Caco-2 (cell line): ENCODE measurements at regions not wholly inside any gene's neighbourhood (a gene's known extent, or its start where the extent isn't known, plus 50 kb on each side); places are given as distances from the start of the nearest gene placed in this dataset.

ENCODE experiments used
- BruUV-seq: library from RNA; stranded (reverse); fragments of 400-500 nt; replicated peaks from 2 replicates; lab custom pipeline; 2021; lab: Mats Ljungman, UMichigan
- CTCF ChIA-PET: fragments of 300-600 bp; sonication (Branson Sonifier 250); formaldehyde crosslinking; loops from one replicate; lab custom pipeline; 2022; ENCODE audit warnings: antibody characterized with exemption; lab: Charles Lee
- POLR2A ChIA-PET: fragments of 300-600 bp; sonication (Branson Sonifier 250); formaldehyde crosslinking; loops from one replicate; lab custom pipeline; 2022; ENCODE audit warnings: antibody characterized with exemption; lab: Charles Lee
- DNase-seq, 2 experiments: peaks; one replicate each; pipeline versions ENCODE4 v3.0.0 to v3.0.0-alpha.2; 2020 to 2022
- H3K27me3 ChIP-seq: replicated peaks from 2 replicates; pipeline ENCODE4 v1.6.0; 2011; ENCODE audit warnings: low read length; ENCODE audit not compliant: control insufficient read depth, insufficient read depth
- H3K36me3 ChIP-seq: 2 replicates; pipeline ENCODE4 v1.5.1; 2011; ENCODE audit warnings: low read length; ENCODE audit not compliant: control insufficient read depth, insufficient read depth
- H3K4me1 ChIP-seq: fragments of 250-450 bp; sonication (Bioruptor Pico); 2 replicates; pipeline ENCODE4 v1.5.1; 2020; ENCODE audit warnings: mild to moderate bottlenecking
- H3K4me3 ChIP-seq: 2 replicates; pipeline ENCODE4 v1.5.1; 2011; ENCODE audit warnings: low read depth, mild to moderate bottlenecking, control low read depth, low read length
- H3K9me3 ChIP-seq: fragments of 250-450 bp; sonication (Bioruptor Pico); 2 replicates; pipeline ENCODE4 v1.5.1; 2020; ENCODE audit warnings: mild to moderate bottlenecking, moderate library complexity
- H3K27ac Mint-ChIP-seq: one replicate; pipeline ENCODE4 v1.8.0; 2022; ENCODE audit warnings: mixed read lengths; ENCODE audit not compliant: unreplicated experiment
- H3K27me3 Mint-ChIP-seq: one replicate; pipeline ENCODE4 v1.8.0; 2022; ENCODE audit warnings: mixed read lengths; ENCODE audit not compliant: insufficient read depth, unreplicated experiment
- H3K36me3 Mint-ChIP-seq: one replicate; pipeline ENCODE4 v1.8.0; 2022; ENCODE audit warnings: mild to moderate bottlenecking, mixed read lengths; ENCODE audit not compliant: insufficient read depth, unreplicated experiment
- H3K4me1 Mint-ChIP-seq: one replicate; pipeline ENCODE4 v1.8.0; 2022; ENCODE audit warnings: low read depth, mixed read lengths; ENCODE audit not compliant: unreplicated experiment
- H3K4me3 Mint-ChIP-seq: one replicate; pipeline ENCODE4 v1.8.0; 2022; ENCODE audit warnings: mild to moderate bottlenecking, moderate library complexity, mixed read lengths; ENCODE audit not compliant: unreplicated experiment
- H3K9me3 Mint-ChIP-seq: one replicate; pipeline ENCODE4 v1.8.0; 2022; ENCODE audit warnings: mixed read lengths; ENCODE audit not compliant: unreplicated experiment
- intact Hi-C: fragments of 100-400 bp; cut with micrococcal nuclease; formaldehyde crosslinking; loops from one replicate; pipeline ENCODE4 v1.10.0; 2022; ENCODE audit not compliant: unreplicated experiment
- TF ChIP-seq, protein P1 (sequence below), 2 experiments: fragments of 200-600 bp in 1 of 2; IDR thresholded peaks; 1 replicate in 1 of 2; 2 replicates in 1 of 2; pipeline versions ENCODE4 v1.5.1 to v1.8.0; 2011 to 2022; ENCODE audit warnings: antibody characterized with exemption in 1 of 2, control low read depth in 1 of 2, inconsistent platforms in 1 of 2, low read depth in 1 of 2, low read length in 1 of 2, mild to moderate bottlenecking in 1 of 2, moderate library complexity in 1 of 2; ENCODE audit not compliant: insufficient read depth in 1 of 2, severe bottlenecking in 1 of 2, unreplicated experiment in 1 of 2

DNA sequence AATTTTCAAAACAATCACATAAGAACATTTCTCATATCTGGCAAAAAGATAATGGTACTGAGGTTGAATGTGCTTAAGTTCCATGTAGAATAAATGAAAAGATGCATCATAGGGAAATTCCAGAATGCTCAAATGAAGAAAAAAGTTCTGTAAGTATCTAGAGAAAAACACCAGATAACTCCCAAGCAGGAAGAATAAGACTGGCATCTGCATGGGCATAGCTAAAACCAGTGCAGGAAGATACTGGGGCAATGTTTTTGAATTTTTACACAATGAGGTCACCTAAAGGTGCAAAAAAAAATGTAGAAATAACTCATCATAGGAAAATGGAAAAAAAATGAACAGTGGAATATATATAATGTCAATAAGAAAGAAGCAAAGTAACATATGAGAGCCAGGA, 275.2 kb downstream of the BAMBI start:
- DNase-seq: no peak
- Mint-ChIP-seq H3K27me3 (no peaks in the 10 kb centered on the region), H3K36me3 (peaks cover 12% of the 10 kb centered on the region), H3K4me1 (peaks cover 48% of the 10 kb centered on the region), H3K4me3 (no peak overlapping the region), H3K9me3 (peaks cover 37% of the 10 kb centered on the region), H3K27ac (no peak overlapping the region)
- ChIA-PET POLR2A (no interaction called here), CTCF (no interaction called here)
- no peaks in the 10 kb centered on the region for H3K36me3 ChIP-seq
- H3K27me3 ChIP-seq: no peaks in the 10 kb centered on the region
- peaks cover 6% of the 10 kb centered on the region; the same call in 1 of the 2 replicates for H3K9me3 ChIP-seq
- peaks cover 28% of the 10 kb centered on the region for H3K4me1 ChIP-seq
- TF ChIP-seq, protein P1, sequence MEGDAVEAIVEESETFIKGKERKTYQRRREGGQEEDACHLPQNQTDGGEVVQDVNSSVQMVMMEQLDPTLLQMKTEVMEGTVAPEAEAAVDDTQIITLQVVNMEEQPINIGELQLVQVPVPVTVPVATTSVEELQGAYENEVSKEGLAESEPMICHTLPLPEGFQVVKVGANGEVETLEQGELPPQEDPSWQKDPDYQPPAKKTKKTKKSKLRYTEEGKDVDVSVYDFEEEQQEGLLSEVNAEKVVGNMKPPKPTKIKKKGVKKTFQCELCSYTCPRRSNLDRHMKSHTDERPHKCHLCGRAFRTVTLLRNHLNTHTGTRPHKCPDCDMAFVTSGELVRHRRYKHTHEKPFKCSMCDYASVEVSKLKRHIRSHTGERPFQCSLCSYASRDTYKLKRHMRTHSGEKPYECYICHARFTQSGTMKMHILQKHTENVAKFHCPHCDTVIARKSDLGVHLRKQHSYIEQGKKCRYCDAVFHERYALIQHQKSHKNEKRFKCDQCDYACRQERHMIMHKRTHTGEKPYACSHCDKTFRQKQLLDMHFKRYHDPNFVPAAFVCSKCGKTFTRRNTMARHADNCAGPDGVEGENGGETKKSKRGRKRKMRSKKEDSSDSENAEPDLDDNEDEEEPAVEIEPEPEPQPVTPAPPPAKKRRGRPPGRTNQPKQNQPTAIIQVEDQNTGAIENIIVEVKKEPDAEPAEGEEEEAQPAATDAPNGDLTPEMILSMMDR (IDR thresholded peaks at IDR 0.05; ENCODE audit: insufficient read depth in 1 of 2, low read depth in 1 of 2, low read length in 1 of 2, severe bottlenecking in 1 of 2, unreplicated experiment in 1 of 2): no peak
- no peak overlapping the region for H3K4me3 ChIP-seq
- no TSS peak for BruUV-seq
- intact Hi-C loops: no loop called here

DNA sequence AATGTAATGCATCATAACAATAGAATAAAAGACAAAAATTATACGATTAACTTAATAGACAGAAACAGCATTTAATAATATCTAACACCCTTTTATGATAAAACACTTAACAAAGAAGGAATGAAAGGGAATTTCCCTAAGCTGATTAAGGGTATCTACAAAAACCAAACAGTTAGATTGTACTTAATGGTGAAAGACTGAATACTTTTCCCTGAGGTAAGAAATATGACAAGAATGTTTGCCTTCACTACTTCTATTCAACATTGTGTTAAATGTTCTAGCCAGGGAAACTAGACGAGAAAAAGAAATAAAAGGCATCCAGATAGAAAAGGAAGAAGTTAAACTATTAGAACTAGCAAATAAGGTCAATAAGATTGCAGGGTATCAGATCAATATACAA, 276.9 kb downstream of the BAMBI start:
- Histone ChIP-seq H3K36me3 (no peaks in the 10 kb centered on the region), H3K27me3 (no peaks in the 10 kb centered on the region), H3K9me3 (peaks cover 13% of the 10 kb centered on the region; the same call in 1 of the 2 replicates), H3K4me1 (peaks cover 19% of the 10 kb centered on the region), H3K4me3 (no peak overlapping the region)
- Mint-ChIP-seq H3K4me3 (no peak overlapping the region), H3K27me3 (no peaks in the 10 kb centered on the region), H3K27ac (peak overlapping the region; percentile 29), H3K4me1 (peaks cover 41% of the 10 kb centered on the region), H3K9me3 (peaks cover 37% of the 10 kb centered on the region), H3K36me3 (peaks cover 5% of the 10 kb centered on the region)
- TF ChIP-seq, protein P1 (IDR thresholded peaks at IDR 0.05; ENCODE audit: insufficient read depth in 1 of 2, low read depth in 1 of 2, low read length in 1 of 2, severe bottlenecking in 1 of 2, unreplicated experiment in 1 of 2): no peak
- POLR2A ChIA-PET: interaction anchor here (0.7 kb wide), 1 partner anchor 199 kb away, joined by 3 read pairs; no protein-coding TSS in a partner anchor
- BruUV-seq: no TSS peak
- CTCF ChIA-PET: no interaction called here
- DNase-seq: no peak
- intact Hi-C loops: no loop called here

DNA sequence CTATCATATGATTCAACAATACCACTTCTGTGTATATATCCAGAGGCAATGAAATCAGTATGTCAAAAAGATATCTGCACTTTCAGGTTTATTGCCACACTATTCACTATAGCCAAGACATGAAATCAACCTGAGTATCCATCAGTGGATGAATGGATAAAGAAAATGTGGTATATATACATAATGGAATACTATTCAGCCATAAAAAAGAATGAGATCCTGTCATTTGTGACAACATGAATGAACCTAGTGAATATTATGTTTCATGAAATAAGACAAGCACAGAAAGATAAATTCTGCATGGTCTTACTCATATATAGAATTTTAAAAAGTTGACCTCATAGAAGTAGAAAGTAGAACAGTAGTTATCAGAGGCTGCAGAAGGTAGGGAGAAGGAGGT, 281.1 kb downstream of the BAMBI start:
- no peaks in the 10 kb centered on the region for H3K36me3 ChIP-seq
- H3K4me3 Mint-ChIP-seq: no peak overlapping the region
- POLR2A ChIA-PET: no interaction called here
- no peak overlapping the region for H3K27ac Mint-ChIP-seq
- TF ChIP-seq, protein P1 (IDR thresholded peaks at IDR 0.05; ENCODE audit: insufficient read depth in 1 of 2, low read depth in 1 of 2, low read length in 1 of 2, severe bottlenecking in 1 of 2, unreplicated experiment in 1 of 2): no peak
- H3K9me3 ChIP-seq: peaks cover 17% of the 10 kb centered on the region
- CTCF ChIA-PET: no interaction called here
- no peak overlapping the region for H3K4me3 ChIP-seq
- no peaks in the 10 kb centered on the region for H3K36me3 Mint-ChIP-seq
- H3K4me1 ChIP-seq: peaks cover 9% of the 10 kb centered on the region
- BruUV-seq: no TSS peak
- no peak for DNase-seq
- H3K4me1 Mint-ChIP-seq: peaks cover 17% of the 10 kb centered on the region
- no peaks in the 10 kb centered on the region for H3K27me3 ChIP-seq
- peaks cover 34% of the 10 kb centered on the region for H3K9me3 Mint-ChIP-seq
- H3K27me3 Mint-ChIP-seq: no peaks in the 10 kb centered on the region
- intact Hi-C loops: no loop called here
